Sigmoid colon (tissue), 6 donors: ENCODE measurements at regions not wholly inside any gene's neighbourhood (a gene's known extent, or its start where the extent isn't known, plus 50 kb on each side); places are given as distances from the start of the nearest gene placed in this dataset.

Source experiments
- DNase-seq: peaks from one replicate; pipeline ENCODE4 v3.0.0-alpha.2; 2019
- H3K27ac ChIP-seq, 4 donors: fragments of 200-600 bp; sonication (generic); one replicate each; pipeline ENCODE4 v1.5.1; 2016 to 2019; ENCODE audit warnings: mild to moderate bottlenecking in 1 of 4
- H3K27me3 ChIP-seq, 3 donors: fragments of 200-600 bp; sonication (generic); one replicate each; pipeline ENCODE4 v1.5.1; 2019; ENCODE audit warnings: mild to moderate bottlenecking in 1 of 3
- H3K36me3 ChIP-seq, 4 donors: fragments of 200-600 bp; sonication (generic); one replicate each; pipeline ENCODE4 v1.5.1; 2016 to 2019
- H3K4me1 ChIP-seq, 4 donors: fragments of 200-600 bp; sonication (generic); one replicate each; pipeline ENCODE4 v1.5.1; 2017 to 2019
- H3K4me3 ChIP-seq, 4 donors: fragments of 200-600 bp; sonication (generic); one replicate each; pipeline ENCODE4 v1.5.1; 2017 to 2019; ENCODE audit warnings: mild to moderate bottlenecking in 2 of 4, moderate library complexity in 1 of 4
- H3K9me3 ChIP-seq, 4 donors: fragments of 200-600 bp in 3 of 4; sonication (generic) in 3 of 4; one replicate each; pipeline versions ENCODE4 v1.5.1 to v1.6.1; 2013 to 2019
- EP300 ChIP-seq, 4 donors: sonication (generic); formaldehyde crosslinking; IDR thresholded peaks; one replicate each; pipeline ENCODE4 v1.6.1; 2017; ENCODE audit warnings: antibody characterized with exemption in 4 of 4
- POLR2A ChIP-seq, 2 donors: fragments of 450-650 bp; IDR thresholded peaks; one replicate each; pipeline ENCODE4 v1.6.1; 2016; ENCODE audit warnings: antibody characterized with exemption in 2 of 2, mild to moderate bottlenecking in 2 of 2, moderate library complexity in 2 of 2
- POLR2AphosphoS5 ChIP-seq, 4 donors: sonication (generic); formaldehyde crosslinking; IDR thresholded peaks; one replicate each; pipeline ENCODE4 v1.6.1; 2017; ENCODE audit warnings: antibody characterized with exemption in 4 of 4
- WGBS, 2 donors: extraction: QIAGEN DNeasy Blood & Tissue Kit; methylation state at CpG; one replicate each; pipeline ENCODE4 v1.1.7; 2013; 5-methylcytosine and 5-hydroxymethylcytosine counted together
- intact Hi-C: fragments of 100-400 bp; cut with DNase I; formaldehyde crosslinking; loops from one replicate; pipeline ENCODE4 v1.15.1; 2023
- TF ChIP-seq, protein P1 (sequence below), 4 experiments: fragments of 450-650 bp in 3 of 4; fragments of 200-600 bp in 1 of 4; IDR thresholded peaks; one replicate each; pipeline ENCODE4 v1.5.1; 2016 to 2019; ENCODE audit warnings: antibody characterized with exemption in 4 of 4, mild to moderate bottlenecking in 3 of 4, moderate library complexity in 2 of 4
- donor health status: healthy with polysubstance abuse.
- donor health status: healthy.

DNA sequence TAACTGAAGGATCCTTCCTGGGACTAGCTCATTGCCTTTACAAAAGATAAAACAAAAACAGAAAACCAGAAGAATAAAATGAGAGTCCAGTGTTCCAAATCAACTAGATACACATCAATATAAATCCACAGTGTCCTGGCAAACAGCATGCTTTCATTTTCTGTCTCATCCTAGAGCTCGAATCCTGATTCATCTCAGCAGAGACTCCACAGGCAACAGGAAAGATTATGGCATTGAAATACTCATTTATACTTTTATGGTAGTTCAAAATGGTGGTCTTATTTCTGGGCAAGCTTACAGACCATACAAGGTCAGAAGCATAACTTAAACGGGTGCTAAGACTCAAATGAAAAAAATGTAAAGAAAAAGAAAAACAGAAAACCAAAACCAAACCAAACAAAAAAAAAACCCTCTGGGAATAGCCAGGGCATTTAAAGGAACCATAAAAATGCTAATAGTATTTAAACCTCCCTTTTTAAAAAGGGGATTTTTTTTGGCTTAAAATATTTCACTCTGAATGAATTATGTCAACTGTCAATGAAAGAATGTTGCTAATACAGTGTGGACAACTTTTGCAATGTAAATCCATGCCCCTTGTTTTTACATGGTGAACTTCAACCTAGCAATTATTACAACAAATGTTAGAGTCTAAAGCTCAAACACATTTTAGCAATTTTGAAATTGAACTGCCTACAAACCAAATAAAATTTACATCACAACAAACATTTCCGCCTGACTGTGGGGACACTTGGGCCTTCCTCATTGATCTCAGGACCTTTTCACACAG lies 57.9 kb downstream of the GPR101 start:
- no peak for DNase-seq
- Histone ChIP-seq H3K4me3 (no peak overlapping the region), H3K9me3 (no peaks in the 10 kb centered on the region), H3K27me3 (no peaks in the 10 kb centered on the region), H3K27ac (no peak overlapping the region), H3K36me3 (no peaks in the 10 kb centered on the region), H3K4me1 (no peaks in the 10 kb centered on the region)
- WGBS, 2 donors: 69 to 84% methylated on average over 3 of the region's 3 CpGs
- intact Hi-C loops: no loop called here
- TF ChIP-seq POLR2A (IDR thresholded peaks at IDR 0.05) (no peak), POLR2AphosphoS5 (IDR thresholded peaks at IDR 0.05) (no peak), EP300 (IDR thresholded peaks at IDR 0.05) (no peak)
- TF ChIP-seq, protein P1, sequence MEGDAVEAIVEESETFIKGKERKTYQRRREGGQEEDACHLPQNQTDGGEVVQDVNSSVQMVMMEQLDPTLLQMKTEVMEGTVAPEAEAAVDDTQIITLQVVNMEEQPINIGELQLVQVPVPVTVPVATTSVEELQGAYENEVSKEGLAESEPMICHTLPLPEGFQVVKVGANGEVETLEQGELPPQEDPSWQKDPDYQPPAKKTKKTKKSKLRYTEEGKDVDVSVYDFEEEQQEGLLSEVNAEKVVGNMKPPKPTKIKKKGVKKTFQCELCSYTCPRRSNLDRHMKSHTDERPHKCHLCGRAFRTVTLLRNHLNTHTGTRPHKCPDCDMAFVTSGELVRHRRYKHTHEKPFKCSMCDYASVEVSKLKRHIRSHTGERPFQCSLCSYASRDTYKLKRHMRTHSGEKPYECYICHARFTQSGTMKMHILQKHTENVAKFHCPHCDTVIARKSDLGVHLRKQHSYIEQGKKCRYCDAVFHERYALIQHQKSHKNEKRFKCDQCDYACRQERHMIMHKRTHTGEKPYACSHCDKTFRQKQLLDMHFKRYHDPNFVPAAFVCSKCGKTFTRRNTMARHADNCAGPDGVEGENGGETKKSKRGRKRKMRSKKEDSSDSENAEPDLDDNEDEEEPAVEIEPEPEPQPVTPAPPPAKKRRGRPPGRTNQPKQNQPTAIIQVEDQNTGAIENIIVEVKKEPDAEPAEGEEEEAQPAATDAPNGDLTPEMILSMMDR (IDR thresholded peaks at IDR 0.05): no peak

DNA sequence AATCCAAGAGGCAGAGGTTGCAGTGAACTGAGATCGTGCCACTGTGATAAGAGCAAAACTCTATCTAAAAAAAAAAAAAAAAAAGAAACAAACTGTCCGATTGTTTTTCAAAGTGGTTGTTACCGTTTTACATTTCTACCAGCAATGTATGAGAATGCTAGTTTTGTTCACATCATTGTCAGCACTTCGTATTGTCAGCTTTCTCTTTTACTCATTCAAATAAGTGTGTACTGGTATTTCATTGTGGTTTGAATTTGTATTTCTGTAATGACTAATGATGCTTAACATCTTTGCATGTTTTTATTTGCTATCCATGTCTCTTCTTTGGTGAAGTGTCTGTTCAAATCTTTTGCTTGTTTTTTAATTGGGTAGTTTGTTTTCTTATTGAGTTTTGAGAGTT lies 65.8 kb downstream of the GPR101 start:
- no peak for DNase-seq
- H3K27ac ChIP-seq: no peak overlapping the region
- no peak overlapping the region for H3K4me3 ChIP-seq
- H3K4me1 ChIP-seq: no peaks in the 10 kb centered on the region
- TF ChIP-seq, protein P1 (IDR thresholded peaks at IDR 0.05): no peak
- no peak for TF ChIP-seq POLR2A (IDR thresholded peaks at IDR 0.05)
- TF ChIP-seq POLR2AphosphoS5 (IDR thresholded peaks at IDR 0.05): no peak
- no peak for TF ChIP-seq EP300 (IDR thresholded peaks at IDR 0.05)
- 83 to 85% methylated on average over 4 of the region's 4 CpGs for WGBS, 2 donors
- no peaks in the 10 kb centered on the region for H3K36me3 ChIP-seq
- no peaks in the 10 kb centered on the region for H3K9me3 ChIP-seq
- intact Hi-C loops: no loop called here
- H3K27me3 ChIP-seq: no peaks in the 10 kb centered on the region

DNA sequence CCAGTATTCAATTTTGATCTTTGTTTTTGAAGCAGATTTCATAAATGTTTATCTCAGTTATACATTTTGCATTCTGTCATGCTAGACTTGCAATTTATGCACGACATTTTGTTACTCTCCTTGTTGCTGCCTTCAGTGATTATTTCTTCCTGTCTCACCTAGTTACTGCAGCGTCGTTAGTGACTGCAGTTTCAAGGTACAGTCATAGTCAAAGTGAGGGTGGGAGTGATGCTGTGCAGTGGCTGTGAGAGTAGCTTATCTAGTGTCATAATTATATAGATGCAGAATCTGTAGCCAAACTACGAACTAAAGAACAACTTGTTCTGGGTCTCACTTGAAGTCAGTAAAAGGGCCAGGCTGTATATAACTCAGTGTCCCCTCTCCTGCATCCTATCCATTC lies 69.8 kb downstream of the GPR101 start:
- intact Hi-C loops: no loop called here
- Histone ChIP-seq H3K9me3 (no peaks in the 10 kb centered on the region), H3K27ac (no peak overlapping the region), H3K36me3 (no peaks in the 10 kb centered on the region), H3K27me3 (no peaks in the 10 kb centered on the region), H3K4me1 (no peaks in the 10 kb centered on the region), H3K4me3 (no peak overlapping the region)
- no peak for DNase-seq
- WGBS, 2 donors: 49 to 72% methylated on average over 4 of the region's 4 CpGs
- TF ChIP-seq, protein P1 (IDR thresholded peaks at IDR 0.05): no peak
- TF ChIP-seq POLR2AphosphoS5 (IDR thresholded peaks at IDR 0.05) (no peak), EP300 (IDR thresholded peaks at IDR 0.05) (no peak), POLR2A (IDR thresholded peaks at IDR 0.05) (no peak)

DNA sequence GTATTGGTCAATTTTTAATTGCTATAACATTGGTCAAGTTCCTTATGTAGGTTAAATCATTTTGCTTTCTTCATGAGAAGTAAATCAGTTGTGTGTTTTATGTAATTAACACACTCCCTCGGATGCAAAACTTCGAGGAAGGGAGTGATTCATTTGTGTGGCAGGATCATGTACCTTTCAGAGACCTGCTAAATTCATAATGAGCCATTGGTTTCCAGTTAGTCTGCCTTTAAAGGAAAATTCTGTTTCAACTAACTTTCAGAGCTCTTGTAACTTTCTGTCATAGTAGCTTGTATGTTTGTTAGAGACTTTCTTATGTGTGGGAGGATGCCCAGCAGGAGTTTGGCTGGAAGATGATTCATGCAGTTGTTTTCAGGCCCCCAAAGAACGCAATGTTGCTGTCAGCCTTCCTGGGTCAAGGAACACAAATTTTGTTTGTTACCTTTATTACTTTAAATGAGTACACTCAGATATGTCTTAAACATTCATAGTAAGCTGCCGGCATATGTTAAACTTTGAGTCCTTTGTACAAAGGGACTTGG lies 72.1 kb downstream of the GPR101 start:
- WGBS, 2 donors: 74 to 86% methylated on average over 4 of the region's 4 CpGs
- no peaks in the 10 kb centered on the region for H3K4me1 ChIP-seq
- H3K4me3 ChIP-seq: no peak overlapping the region
- intact Hi-C loops: no loop called here
- H3K27me3 ChIP-seq: no peaks in the 10 kb centered on the region
- H3K9me3 ChIP-seq: no peaks in the 10 kb centered on the region
- no peak for DNase-seq
- no peak overlapping the region for H3K27ac ChIP-seq
- TF ChIP-seq POLR2A (IDR thresholded peaks at IDR 0.05) (no peak), EP300 (IDR thresholded peaks at IDR 0.05) (no peak), POLR2AphosphoS5 (IDR thresholded peaks at IDR 0.05) (no peak)
- TF ChIP-seq, protein P1 (IDR thresholded peaks at IDR 0.05): no peak
- H3K36me3 ChIP-seq: no peaks in the 10 kb centered on the region
